Ovary (tissue), 7 donors: ENCODE measurements at regions not wholly inside any gene's neighbourhood (a gene's known extent, or its start where the extent isn't known, plus 50 kb on each side); places are given as distances from the start of the nearest gene placed in this dataset.

Source experiments
- DNase-seq, 5 donors: peaks; one replicate each; pipeline ENCODE4 v3.0.0-alpha.2; 2019 to 2020
- H3K27ac ChIP-seq, 2 donors: fragments of 200-600 bp; one replicate each; pipeline versions ENCODE4 v1.5.1 to v1.8.0; 2019 to 2022
- H3K27me3 ChIP-seq: fragments of 200-600 bp; one replicate; pipeline ENCODE4 v1.8.0; 2022
- H3K36me3 ChIP-seq: fragments of 200-600 bp; sonication (generic); one replicate; pipeline ENCODE4 v1.5.1; 2019
- H3K4me1 ChIP-seq: one replicate; pipeline ENCODE4 v1.8.1; 2013; ENCODE audit warnings: mild to moderate bottlenecking, moderate library complexity; ENCODE audit not compliant: insufficient read depth
- H3K4me3 ChIP-seq: fragments of 200-600 bp; sonication (generic); one replicate; pipeline ENCODE4 v1.5.1; 2017
- H3K9me3 ChIP-seq, 2 donors: fragments of 200-600 bp in 1 of 2; sonication (generic) in 1 of 2; one replicate each; pipeline versions ENCODE4 v1.5.1 to v1.8.1; 2013 to 2019; ENCODE audit warnings: mild to moderate bottlenecking in 1 of 2, moderate library complexity in 1 of 2
- EP300 ChIP-seq: sonication (generic); formaldehyde crosslinking; IDR thresholded peaks from one replicate; pipeline ENCODE4 v1.6.1; 2017; ENCODE audit warnings: antibody characterized with exemption
- POLR2A ChIP-seq: fragments of 450-650 bp; IDR thresholded peaks from one replicate; pipeline ENCODE4 v1.6.1; 2017; ENCODE audit warnings: antibody characterized with exemption, mild to moderate bottlenecking, moderate library complexity
- WGBS, 3 donors: extraction: QIAGEN DNeasy Blood & Tissue Kit in 1 of 3; methylation state at CpG; one replicate each; pipeline versions ENCODE4 v1.1.5 to v1.1.7; 2013 to 2017; 5-methylcytosine and 5-hydroxymethylcytosine counted together
- intact Hi-C, 4 donors: fragments of 100-400 bp; cut with DNase I; formaldehyde crosslinking; loops; one replicate each; pipeline versions ENCODE4 v1.11.0 to v1.15.1; 2022 to 2023
- TF ChIP-seq, protein P1 (sequence below), 3 donors: fragments of 450-650 bp in 2 of 3; fragments of 200-600 bp in 1 of 3; IDR thresholded peaks; one replicate each; pipeline versions ENCODE4 v1.5.1 to v1.8.0; 2016 to 2022; ENCODE audit warnings: antibody characterized with exemption in 3 of 3, mild to moderate bottlenecking in 1 of 3
- donor health status: DM: no; HTN: no; CAD: no; lungs with moderate emphysema.
- donor health status: DM: no; HTN: no; CAD: no.
- donor health status: Bipolar disorder and iron deficiency.
- donor health status: DM: no; HTN: no; CAD: no.
- donor health status: DM: yes; HTN: yes; CAD: no.

DNA sequence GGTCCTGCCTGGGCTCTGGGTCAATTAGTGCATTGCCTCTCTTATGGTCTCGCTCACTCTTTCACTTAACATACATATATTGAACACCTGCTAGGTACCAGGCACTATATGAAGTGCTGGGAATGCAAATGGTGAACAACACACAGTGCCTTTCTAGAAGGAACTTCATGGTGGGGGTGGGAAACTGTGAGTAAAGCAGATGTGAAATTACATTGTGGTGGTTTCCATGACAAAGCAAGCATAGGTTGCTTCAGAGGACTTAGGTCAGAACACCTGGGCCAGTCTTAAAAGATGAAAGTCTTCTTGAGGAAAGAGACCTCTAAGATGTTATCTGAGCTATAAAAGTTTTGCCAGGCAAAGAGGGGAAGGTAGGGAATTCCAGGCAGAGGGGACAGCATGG, 231.3 kb downstream of the BUD13 start:
- no peaks in the 10 kb centered on the region for H3K27me3 ChIP-seq
- no peak overlapping the region for H3K4me3 ChIP-seq
- no peaks in the 10 kb centered on the region for H3K4me1 ChIP-seq
- H3K36me3 ChIP-seq, result no peaks in the 10 kb centered on the region
- no peak overlapping the region for H3K27ac ChIP-seq
- TF ChIP-seq POLR2A, result no peak
- TF ChIP-seq, protein P1, sequence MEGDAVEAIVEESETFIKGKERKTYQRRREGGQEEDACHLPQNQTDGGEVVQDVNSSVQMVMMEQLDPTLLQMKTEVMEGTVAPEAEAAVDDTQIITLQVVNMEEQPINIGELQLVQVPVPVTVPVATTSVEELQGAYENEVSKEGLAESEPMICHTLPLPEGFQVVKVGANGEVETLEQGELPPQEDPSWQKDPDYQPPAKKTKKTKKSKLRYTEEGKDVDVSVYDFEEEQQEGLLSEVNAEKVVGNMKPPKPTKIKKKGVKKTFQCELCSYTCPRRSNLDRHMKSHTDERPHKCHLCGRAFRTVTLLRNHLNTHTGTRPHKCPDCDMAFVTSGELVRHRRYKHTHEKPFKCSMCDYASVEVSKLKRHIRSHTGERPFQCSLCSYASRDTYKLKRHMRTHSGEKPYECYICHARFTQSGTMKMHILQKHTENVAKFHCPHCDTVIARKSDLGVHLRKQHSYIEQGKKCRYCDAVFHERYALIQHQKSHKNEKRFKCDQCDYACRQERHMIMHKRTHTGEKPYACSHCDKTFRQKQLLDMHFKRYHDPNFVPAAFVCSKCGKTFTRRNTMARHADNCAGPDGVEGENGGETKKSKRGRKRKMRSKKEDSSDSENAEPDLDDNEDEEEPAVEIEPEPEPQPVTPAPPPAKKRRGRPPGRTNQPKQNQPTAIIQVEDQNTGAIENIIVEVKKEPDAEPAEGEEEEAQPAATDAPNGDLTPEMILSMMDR (IDR thresholded peaks at IDR 0.05), result no peak
- no peak for TF ChIP-seq EP300
- DNase-seq, result no peak
- intact Hi-C loops, result no loop called here
- WGBS, 3 donors, result 93 to 100% (median 94%) methylated on average over 1 of the region's 1 CpG
- H3K9me3 ChIP-seq, result no peaks in the 10 kb centered on the region

DNA sequence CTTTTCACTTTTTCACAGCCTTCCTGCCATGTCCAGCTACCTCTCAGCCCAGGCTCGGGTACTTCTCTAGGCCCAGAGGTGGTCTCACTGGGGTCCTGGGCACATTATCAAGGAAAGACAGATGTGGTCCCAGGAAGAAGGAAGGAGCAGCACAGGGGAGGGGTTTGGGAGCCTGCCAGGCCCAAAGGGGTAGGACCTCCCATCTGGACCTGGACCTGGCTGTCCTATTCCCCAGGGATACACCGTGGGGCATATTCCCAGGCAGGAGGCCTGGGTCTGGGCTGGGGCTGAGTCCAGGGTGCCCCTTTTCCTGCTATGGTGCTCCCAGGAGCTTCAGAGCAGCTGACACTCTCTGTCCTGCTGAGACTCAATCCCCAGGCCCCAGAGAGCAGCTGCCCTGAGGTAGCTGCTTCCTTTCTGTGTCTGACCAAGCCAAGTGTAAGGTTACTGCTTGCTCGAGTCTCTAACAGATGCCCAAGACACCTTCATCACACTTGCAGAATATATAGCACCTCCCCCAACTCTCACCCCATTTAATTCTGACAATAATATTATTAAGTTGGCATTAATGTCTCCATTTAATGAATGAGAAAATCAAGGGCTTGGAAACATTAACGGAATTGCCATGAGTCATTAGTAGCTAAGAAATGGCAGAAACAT, 232.0 kb downstream of the BUD13 start:
- Histone ChIP-seq H3K4me3 (no peak overlapping the region), H3K27ac (no peak overlapping the region), H3K9me3 (no peaks in the 10 kb centered on the region), H3K27me3 (no peaks in the 10 kb centered on the region), H3K36me3 (no peaks in the 10 kb centered on the region), H3K4me1 (no peaks in the 10 kb centered on the region)
- WGBS, 3 donors, result 61 to 74% (median 62%) methylated on average over 4 of the region's 4 CpGs
- TF ChIP-seq EP300, result no peak
- TF ChIP-seq POLR2A, result no peak
- TF ChIP-seq, protein P1 (IDR thresholded peaks at IDR 0.05), result no peak
- intact Hi-C loops, result no loop called here
- DNase-seq, result no peak

DNA sequence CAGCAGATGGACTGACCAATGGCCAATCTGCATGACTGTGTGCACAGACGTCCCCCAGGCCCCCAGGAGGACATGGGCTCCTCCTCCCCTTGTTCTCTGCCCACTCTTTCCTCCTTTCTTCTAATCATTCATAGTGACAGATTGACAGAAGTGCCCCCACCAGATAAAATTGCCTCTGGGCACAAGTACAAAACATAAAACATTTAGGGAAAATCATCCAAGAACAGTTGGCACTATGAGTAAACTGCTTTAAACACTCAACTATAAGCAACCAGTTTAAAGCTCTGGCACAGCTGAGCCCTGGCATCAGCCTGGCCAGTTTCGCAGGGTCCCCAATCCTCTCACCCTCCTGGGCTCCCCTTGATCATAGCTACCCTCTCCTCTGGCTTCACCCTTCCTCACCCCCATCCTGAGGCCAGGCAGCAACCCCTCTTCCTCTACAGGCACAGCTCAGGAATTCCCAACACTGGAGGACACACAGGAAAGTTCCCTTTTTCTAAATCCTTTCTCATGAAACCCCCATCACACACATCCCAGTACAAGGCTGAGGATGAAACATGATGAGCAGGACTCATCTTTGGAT, 232.9 kb downstream of the BUD13 start:
- H3K4me3 ChIP-seq, result no peak overlapping the region
- no peaks in the 10 kb centered on the region for H3K9me3 ChIP-seq
- no peaks in the 10 kb centered on the region for H3K4me1 ChIP-seq
- no peak overlapping the region for H3K27ac ChIP-seq
- no peak for DNase-seq
- 65 to 69% (median 67%) methylated on average over 2 of the region's 2 CpGs for WGBS, 3 donors
- no peaks in the 10 kb centered on the region for H3K36me3 ChIP-seq
- TF ChIP-seq POLR2A, result no peak
- TF ChIP-seq, protein P1 (IDR thresholded peaks at IDR 0.05), result no peak
- no peak for TF ChIP-seq EP300
- intact Hi-C loops, result no loop called here
- no peaks in the 10 kb centered on the region for H3K27me3 ChIP-seq

DNA sequence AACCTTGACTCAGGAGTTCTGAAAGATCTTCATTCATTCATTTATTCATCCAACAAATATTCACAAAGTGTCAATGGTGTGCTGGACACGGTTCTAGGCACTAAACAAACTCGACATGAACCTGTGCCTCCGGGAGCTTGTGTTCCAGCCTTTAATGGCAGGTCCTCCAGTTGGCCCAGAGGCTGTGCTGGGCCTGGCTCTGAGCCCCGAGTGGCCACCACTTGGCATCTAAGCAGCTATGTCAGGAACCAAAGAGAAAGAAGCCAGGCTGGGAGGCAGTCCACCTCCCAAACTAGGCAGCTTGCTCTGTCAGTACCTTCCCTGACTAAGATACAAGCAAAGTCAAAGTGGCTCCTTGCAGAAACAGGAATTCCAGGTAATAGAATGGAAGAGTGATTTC, 233.6 kb downstream of the BUD13 start:
- TF ChIP-seq EP300 (no peak), POLR2A (no peak)
- TF ChIP-seq, protein P1 (IDR thresholded peaks at IDR 0.05), result no peak
- no peak overlapping the region for H3K4me3 ChIP-seq
- no peak overlapping the region for H3K27ac ChIP-seq
- no peaks in the 10 kb centered on the region for H3K9me3 ChIP-seq
- no peaks in the 10 kb centered on the region for H3K4me1 ChIP-seq
- no peak for DNase-seq
- intact Hi-C loops, result no loop called here
- H3K27me3 ChIP-seq, result no peaks in the 10 kb centered on the region
- no peaks in the 10 kb centered on the region for H3K36me3 ChIP-seq
- 80 to 90% (median 84%) methylated on average over 4 of the region's 4 CpGs for WGBS, 3 donors
